ENCODE measurements at regions not wholly inside any gene's neighbourhood (a gene's known extent, or its start where the extent isn't known, plus 50 kb on each side); places are given as distances from the start of the nearest gene placed in this dataset.

- H3K27ac ChIP-seq = no peak overlapping the region
- no peak for TF ChIP-seq ZFX (IDR thresholded peaks at IDR 0.05; ENCODE audit: borderline replicate concordance)
- TF ChIP-seq, protein P1, sequence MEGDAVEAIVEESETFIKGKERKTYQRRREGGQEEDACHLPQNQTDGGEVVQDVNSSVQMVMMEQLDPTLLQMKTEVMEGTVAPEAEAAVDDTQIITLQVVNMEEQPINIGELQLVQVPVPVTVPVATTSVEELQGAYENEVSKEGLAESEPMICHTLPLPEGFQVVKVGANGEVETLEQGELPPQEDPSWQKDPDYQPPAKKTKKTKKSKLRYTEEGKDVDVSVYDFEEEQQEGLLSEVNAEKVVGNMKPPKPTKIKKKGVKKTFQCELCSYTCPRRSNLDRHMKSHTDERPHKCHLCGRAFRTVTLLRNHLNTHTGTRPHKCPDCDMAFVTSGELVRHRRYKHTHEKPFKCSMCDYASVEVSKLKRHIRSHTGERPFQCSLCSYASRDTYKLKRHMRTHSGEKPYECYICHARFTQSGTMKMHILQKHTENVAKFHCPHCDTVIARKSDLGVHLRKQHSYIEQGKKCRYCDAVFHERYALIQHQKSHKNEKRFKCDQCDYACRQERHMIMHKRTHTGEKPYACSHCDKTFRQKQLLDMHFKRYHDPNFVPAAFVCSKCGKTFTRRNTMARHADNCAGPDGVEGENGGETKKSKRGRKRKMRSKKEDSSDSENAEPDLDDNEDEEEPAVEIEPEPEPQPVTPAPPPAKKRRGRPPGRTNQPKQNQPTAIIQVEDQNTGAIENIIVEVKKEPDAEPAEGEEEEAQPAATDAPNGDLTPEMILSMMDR (IDR thresholded peaks at IDR 0.05) = no peak
Observed at GRCh38 chr21:40901691-40902090, 54.7 kb upstream of the DSCAM start.

GRCh38 chr21:40902299-40902698 is 55.3 kb upstream of the DSCAM start:
- H3K27ac ChIP-seq = no peak overlapping the region
- TF ChIP-seq, protein P1 (IDR thresholded peaks at IDR 0.05) = no peak
- no peak for TF ChIP-seq ZFX (IDR thresholded peaks at IDR 0.05; ENCODE audit: borderline replicate concordance)

DNA sequence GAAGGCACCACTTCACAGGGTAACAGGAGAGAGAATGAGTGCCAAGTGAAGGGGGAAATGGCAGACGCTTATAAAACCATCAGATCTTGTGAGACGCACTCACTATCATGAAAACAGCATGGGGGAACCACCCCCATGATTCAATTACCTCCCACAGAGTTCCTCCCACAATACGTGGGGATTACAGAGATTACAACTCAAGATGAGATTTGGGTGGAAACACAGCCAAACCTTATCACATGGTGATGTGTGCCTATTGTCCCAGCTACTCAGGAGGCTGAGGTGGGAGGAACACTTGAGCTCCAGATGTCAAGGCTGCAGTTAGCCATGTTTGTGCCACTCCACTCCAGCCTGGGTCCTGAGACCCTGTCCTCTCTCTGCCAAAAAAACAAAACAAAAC is 56.0 kb upstream of the DSCAM start:
- no peak for TF ChIP-seq ZFX (IDR thresholded peaks at IDR 0.05; ENCODE audit: borderline replicate concordance)
- TF ChIP-seq, protein P1 (IDR thresholded peaks at IDR 0.05) = no peak
- H3K27ac ChIP-seq = no peak overlapping the region

GRCh38 chr21:40905251-40905650 is 58.3 kb upstream of the DSCAM start:
- no peak overlapping the region for H3K27ac ChIP-seq
- TF ChIP-seq, protein P1 (IDR thresholded peaks at IDR 0.05) = no peak
- TF ChIP-seq ZFX (IDR thresholded peaks at IDR 0.05; ENCODE audit: borderline replicate concordance) = no peak

GRCh38 chr21:40912375-40912774 is 65.4 kb upstream of the DSCAM start:
- no peak overlapping the region for H3K27ac ChIP-seq
- TF ChIP-seq ZFX (IDR thresholded peaks at IDR 0.05; ENCODE audit: borderline replicate concordance) = no peak
- TF ChIP-seq, protein P1 (IDR thresholded peaks at IDR 0.05) = no peak

- TF ChIP-seq ZFX (IDR thresholded peaks at IDR 0.05; ENCODE audit: borderline replicate concordance) = no peak
- TF ChIP-seq, protein P1 (IDR thresholded peaks at IDR 0.05) = no peak
- H3K27ac ChIP-seq = no peak overlapping the region
Observed at GRCh38 chr21:40915114-40915513, 68.2 kb upstream of the DSCAM start.

DNA sequence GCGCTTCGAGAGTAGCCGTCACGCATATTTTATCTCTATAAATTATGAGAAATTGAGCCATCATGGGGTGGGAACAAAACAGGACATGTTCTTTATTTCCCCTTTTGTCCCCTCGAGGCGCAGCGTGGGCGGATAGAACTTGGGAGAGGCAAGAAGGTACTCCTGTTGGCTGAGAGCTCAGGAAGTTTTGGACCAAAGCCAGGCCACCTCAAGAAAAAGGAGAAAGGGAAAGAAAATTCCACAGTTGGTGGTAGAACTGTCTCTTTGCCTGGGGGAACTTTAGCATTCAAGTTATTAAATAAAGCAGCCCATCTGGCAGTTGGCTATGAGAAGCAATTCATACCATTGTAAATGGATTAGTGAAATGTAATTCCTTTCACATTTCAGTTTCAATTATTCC is 76.4 kb upstream of the DSCAM start:
- TF ChIP-seq, protein P1 (IDR thresholded peaks at IDR 0.05) = no peak
- no peak for TF ChIP-seq ZFX (IDR thresholded peaks at IDR 0.05; ENCODE audit: borderline replicate concordance)
- H3K27ac ChIP-seq = no peak overlapping the region

Data from 22Rv1 (cell line).